HCT116 (cell line): ENCODE measurements at regions not wholly inside any gene's neighbourhood (a gene's known extent, or its start where the extent isn't known, plus 50 kb on each side); places are given as distances from the start of the nearest gene placed in this dataset.

Experiments used
- ATAC-seq: fragments of 200-7000 bp; cut with Tn5 transposase; 2 replicates; pipeline ENCODE4 v1.9.1; 2020; ENCODE audit warnings: mild to moderate bottlenecking, moderate library complexity
- BruUV-seq: library from RNA; stranded (reverse); fragments of 400-500 nt; replicated peaks from 2 replicates; lab custom pipeline; 2021; lab: Mats Ljungman, UMichigan
- CTCF ChIA-PET: fragments of 300-600 bp; sonication (Branson Sonifier 250); formaldehyde crosslinking; loops from one replicate; lab custom pipeline; 2021; ENCODE audit warnings: antibody characterized with exemption; lab: Charles Lee
- POLR2A ChIA-PET: fragments of 300-600, 350-600 bp; sonication (Branson Sonifier 250); formaldehyde crosslinking; loops from one replicate; lab custom pipeline; 2021; ENCODE audit warnings: antibody characterized with exemption; lab: Charles Lee
- RAD21 ChIA-PET, 2 experiments: fragments of 300-600 bp; sonication (Branson Sonifier 250); formaldehyde crosslinking; loops; one replicate each; lab custom pipeline; 2023; ENCODE audit warnings: low total read pairs in 2 of 2; ENCODE audit not compliant: uncharacterized antibody in 2 of 2, unreplicated experiment in 2 of 2, low non-redundant PET in 1 of 2; lab: Charles Lee
- DNase-seq: peaks from one replicate; pipeline ENCODE4 v3.0.0-alpha.2; 2010; ENCODE audit warnings: low read depth, low spot score
- H2AFZ ChIP-seq: fragments of 200-600 bp; shearing (Covaris generic), sonication (generic); 2 replicates; pipeline ENCODE4 v1.6.1; 2017; ENCODE audit warnings: low read depth, mixed run types, mixed read lengths, antibody characterized with exemption, low read length; ENCODE audit not compliant: poor library complexity, severe bottlenecking
- H3K27ac ChIP-seq: 2 replicates; pipeline ENCODE4 v1.5.1; 2012; ENCODE audit warnings: low read depth, low read length
- H3K27me3 ChIP-seq: fragments of 200-600 bp; sonication (generic); 2 replicates; pipeline ENCODE4 v1.6.1; 2016; ENCODE audit warnings: mixed run types, low read length, mixed read lengths; ENCODE audit not compliant: insufficient read depth
- H3K36me3 ChIP-seq, 2 experiments: fragments of 200-500 bp in 1 of 2; fragments of 200-600 bp in 1 of 2; sonication (Bioruptor generic) in 1 of 2; sonication (generic) in 1 of 2; 2 replicates each; pipeline versions ENCODE4 v1.5.1 to v1.6.1; 2014 to 2016; ENCODE audit warnings: low read length in 2 of 2, inconsistent platforms in 1 of 2, mixed read lengths in 1 of 2, mixed run types in 1 of 2; ENCODE audit not compliant: insufficient read depth in 2 of 2, control insufficient read depth in 1 of 2
- H3K4me1 ChIP-seq, 2 experiments: fragments of 200-600 bp in 1 of 2; sonication (generic) in 1 of 2; 2 replicates each; pipeline versions ENCODE4 v1.5.1 to v1.6.1; 2012 to 2017; ENCODE audit warnings: low read length in 2 of 2, inconsistent platforms in 1 of 2, mild to moderate bottlenecking in 1 of 2, mixed read lengths in 1 of 2, mixed run types in 1 of 2, moderate library complexity in 1 of 2; ENCODE audit not compliant: insufficient read depth in 2 of 2, control insufficient read depth in 1 of 2
- H3K4me2 ChIP-seq: fragments of 200-600 bp; sonication (generic); 2 replicates; pipeline ENCODE4 v1.6.1; 2017; ENCODE audit warnings: mixed run types, low read length, mixed read lengths
- H3K4me3 ChIP-seq, 2 experiments: fragments of 200-600 bp in 1 of 2; sonication (generic) in 1 of 2; replicated peaks in 1 of 2; 2 replicates each; pipeline ENCODE4 v1.5.1; 2011 to 2016; ENCODE audit warnings: low read length in 2 of 2, control low read depth in 1 of 2, low read depth in 1 of 2, mild to moderate bottlenecking in 1 of 2, mixed read lengths in 1 of 2, mixed run types in 1 of 2
- H3K79me2 ChIP-seq: fragments of 200-600 bp; sonication (generic); 2 replicates; pipeline ENCODE4 v1.6.1; 2017; ENCODE audit warnings: mild to moderate bottlenecking, mixed run types, low read length, moderate library complexity, mixed read lengths; ENCODE audit not compliant: insufficient read depth
- H3K9ac ChIP-seq: fragments of 200-600 bp; sonication (generic); 2 replicates; pipeline ENCODE4 v1.6.1; 2016; ENCODE audit warnings: low read length, mixed read lengths
- H3K9me2 ChIP-seq: fragments of 200-600 bp; sonication (generic), shearing (Covaris generic); 2 replicates; pipeline ENCODE4 v1.6.1; 2017; ENCODE audit warnings: mixed run types, mild to moderate bottlenecking, moderate library complexity; ENCODE audit not compliant: insufficient read depth
- H3K9me3 ChIP-seq, 2 experiments: fragments of 200-500 bp in 1 of 2; fragments of 200-600 bp in 1 of 2; sonication (Bioruptor generic) in 1 of 2; sonication (generic) in 1 of 2; 2 replicates each; pipeline ENCODE4 v1.6.1; 2014 to 2017; ENCODE audit warnings: low read length in 2 of 2, mixed read lengths in 2 of 2, inconsistent platforms in 1 of 2, low read depth in 1 of 2, mild to moderate bottlenecking in 1 of 2, mixed run types in 1 of 2, moderate library complexity in 1 of 2; ENCODE audit not compliant: control insufficient read depth in 1 of 2, insufficient read depth in 1 of 2
- H4K20me1 ChIP-seq: fragments of 200-600 bp; sonication (generic), shearing (Covaris generic); 2 replicates; pipeline ENCODE4 v1.6.1; 2017; ENCODE audit warnings: mixed run types, mild to moderate bottlenecking, moderate library complexity; ENCODE audit not compliant: insufficient read depth
- ATF3 ChIP-seq: IDR thresholded peaks from 2 replicates; pipeline ENCODE4 v1.6.1; 2012
- CEBPB ChIP-seq: IDR thresholded peaks from 2 replicates; pipeline ENCODE4 v1.6.1; 2012; ENCODE audit warnings: low read depth
- ELF1 ChIP-seq: IDR thresholded peaks from 2 replicates; pipeline ENCODE4 v1.6.1; 2012; ENCODE audit warnings: low read depth, borderline replicate concordance
- FOSL1 ChIP-seq: IDR thresholded peaks from 2 replicates; pipeline ENCODE4 v1.6.1; 2012; ENCODE audit warnings: low read depth
- MAX ChIP-seq: IDR thresholded peaks from 2 replicates; pipeline ENCODE4 v1.6.1; 2012
- POLR2A ChIP-seq: IDR thresholded peaks from 2 replicates; pipeline ENCODE4 v1.7.0; 2011; ENCODE audit warnings: borderline replicate concordance; ENCODE audit not compliant: insufficient read depth, insufficient read length; ENCODE audit errors: extremely low read depth
- POLR2AphosphoS5 ChIP-seq: IDR thresholded peaks from 2 replicates; pipeline ENCODE4 v1.6.1; 2011; ENCODE audit warnings: mild to moderate bottlenecking, low read depth, low read length, moderate library complexity
- SRF ChIP-seq: IDR thresholded peaks from 2 replicates; pipeline ENCODE4 v1.6.1; 2012; ENCODE audit warnings: low read depth
- ZBTB33 ChIP-seq: IDR thresholded peaks from 2 replicates; pipeline ENCODE4 v1.6.1; 2011; ENCODE audit warnings: mild to moderate bottlenecking, low read length, moderate library complexity; ENCODE audit not compliant: insufficient replicate concordance; ENCODE audit errors: extremely low read depth
- ZNF274 ChIP-seq: fragments of 200-500 bp; sonication (Bioruptor generic); IDR thresholded peaks from 2 replicates; pipeline ENCODE4 v1.6.1; 2014; ENCODE audit warnings: mild to moderate bottlenecking, low read depth, low read length, inconsistent platforms
- intact Hi-C: fragments of 100-400 bp; cut with micrococcal nuclease; formaldehyde crosslinking; loops from 2 replicates; pipeline ENCODE4 v1.10.0; 2022

GRCh38 chr22:35175392-35175791 is 81.9 kb upstream of the HMGXB4 start:
- H3K9me2 ChIP-seq = no peaks in the 10 kb centered on the region
- ChIA-PET RAD21 (no interaction called here), CTCF (no interaction called here), POLR2A (no interaction called here)
- ATAC-seq (no peak), DNase-seq (no peak)
- intact Hi-C loops = no loop called here
- no peak overlapping the region for H3K27ac ChIP-seq
- H3K27me3 ChIP-seq = no peaks in the 10 kb centered on the region
- no peaks in the 10 kb centered on the region for H3K4me1 ChIP-seq
- no peak overlapping the region for H3K9ac ChIP-seq
- no peaks in the 10 kb centered on the region for H3K9me3 ChIP-seq
- BruUV-seq = no TSS peak
- H3K4me2 ChIP-seq = no peak overlapping the region
- no peaks in the 10 kb centered on the region for H3K79me2 ChIP-seq
- TF ChIP-seq FOSL1 (no peak), ZNF274 (no peak), ELF1 (no peak), SRF (no peak), ATF3 (no peak), CEBPB (no peak), POLR2A (no peak), MAX (no peak), ZBTB33 (no peak), POLR2AphosphoS5 (no peak)
- H4K20me1 ChIP-seq = no peaks in the 10 kb centered on the region
- no peak overlapping the region for H3K4me3 ChIP-seq
- H3K36me3 ChIP-seq = no peaks in the 10 kb centered on the region
- no peak overlapping the region for H2AFZ ChIP-seq
